ENCODE measurements at regions not wholly inside any gene's neighbourhood (a gene's known extent, or its start where the extent isn't known, plus 50 kb on each side); places are given as distances from the start of the nearest gene placed in this dataset.
"Not testable (repeated sequence)": the region's sequence is repeated elsewhere in the genome, so short reads cannot be mapped to it uniquely, and the experiment has no call there.

- ATAC-seq: no peak
Measured at GRCh38 chr3:101950985-101951733, 101.8 kb downstream of the NFKBIZ start.

GRCh38 chr3:101954361-101954760, 105.0 kb downstream of the NFKBIZ start:
- ATAC-seq: no peak

GRCh38 chr3:101954936-101955335, 105.6 kb downstream of the NFKBIZ start:
- ATAC-seq: no peak

GRCh38 chr3:101962055-101962454, 112.7 kb downstream of the NFKBIZ start:
- no peak for ATAC-seq

- peak; percentile 88 to 89 for ATAC-seq
Measured at GRCh38 chr3:101963902-101964362, 114.6 kb downstream of the NFKBIZ start.

- ATAC-seq: no peak
Measured at GRCh38 chr3:101964861-101965260, 115.5 kb downstream of the NFKBIZ start.

- no peak for ATAC-seq
Measured at GRCh38 chr3:101966226-101966625, 116.9 kb downstream of the NFKBIZ start.

- ATAC-seq: no peak
Measured at GRCh38 chr3:101970212-101970611, 120.9 kb downstream of the NFKBIZ start.

- no peak for ATAC-seq
Measured at GRCh38 chr3:101970905-101971304, 121.6 kb downstream of the NFKBIZ start.

GRCh38 chr3:101972430-101973162, 123.3 kb downstream of the NFKBIZ start:
- ATAC-seq: no peak

GRCh38 chr3:101973163-101973505, 123.8 kb downstream of the NFKBIZ start:
- no peak for ATAC-seq

- ATAC-seq: not testable (repeated sequence)
Measured at GRCh38 chr3:101975415-101975814, 126.1 kb downstream of the NFKBIZ start.

- ATAC-seq: no peak
Measured at GRCh38 chr3:101976473-101976872, 127.2 kb downstream of the NFKBIZ start.

- no peak for ATAC-seq
Measured at GRCh38 chr3:101978348-101978747, 129.0 kb downstream of the NFKBIZ start.

GRCh38 chr3:101979033-101979432, 129.7 kb downstream of the NFKBIZ start:
- peak in 1 of 2 donors; percentile 17 for ATAC-seq

GRCh38 chr3:101984356-101984755, 135.0 kb downstream of the NFKBIZ start:
- no peak for ATAC-seq

- peak; percentile 57 to 61 for ATAC-seq
Measured at GRCh38 chr3:101988596-101988995, 139.3 kb downstream of the NFKBIZ start.

- ATAC-seq: no peak
Measured at GRCh38 chr3:101989578-101990200, 140.4 kb downstream of the NFKBIZ start.

- ATAC-seq: no peak
Measured at GRCh38 chr3:101992863-101993262, 143.5 kb downstream of the NFKBIZ start.

- no peak for ATAC-seq
Measured at GRCh38 chr3:101994386-101994785, 145.1 kb downstream of the NFKBIZ start.

- peak in 1 of 2 donors; percentile 24 for ATAC-seq
Measured at GRCh38 chr3:101995371-101996046, 146.2 kb downstream of the NFKBIZ start.

- ATAC-seq: peak; percentile 21 to 30
Measured at GRCh38 chr3:101996832-101997231, 147.5 kb downstream of the NFKBIZ start.
